ENCODE measurements at regions not wholly inside any gene's neighbourhood (a gene's known extent, or its start where the extent isn't known, plus 50 kb on each side); places are given as distances from the start of the nearest gene placed in this dataset.

- Histone ChIP-seq H2BK120ac (ENCODE audit: low read depth, low read length) (no peak overlapping the region), H4K91ac (ENCODE audit: insufficient read depth, low read depth, low read length) (no peak overlapping the region), H2AK5ac (ENCODE audit: low read depth, low read length) (no peak overlapping the region), H3K27me3 (ENCODE audit: control insufficient read depth, insufficient read depth, low read length) (no peaks in the 10 kb centered on the region), H4K20me1 (ENCODE audit: insufficient read depth, low read length) (no peaks in the 10 kb centered on the region), H3K9ac (ENCODE audit: low read depth, low read length) (no peak overlapping the region), H3K4me2 (ENCODE audit: low read depth, low read length) (no peak overlapping the region), H3K4ac (ENCODE audit: low read depth, low read length) (no peak overlapping the region), H2BK5ac (ENCODE audit: low read depth, low read length, poor library complexity, severe bottlenecking) (no peak overlapping the region), H2BK15ac (ENCODE audit: low read depth, low read length) (no peak overlapping the region), H4K8ac (ENCODE audit: low read depth in 2 of 2, low read length in 2 of 2) (no peak overlapping the region), H3K14ac (replicated peaks; ENCODE audit: low read depth, low read length) (no peak overlapping the region), H3K23ac (ENCODE audit: low read depth, low read length) (no peak overlapping the region), H3K9me3 (ENCODE audit: control insufficient read depth, insufficient read depth, low read length) (no peaks in the 10 kb centered on the region), H3K4me3 (ENCODE audit: insufficient read depth, low read depth, low read length) (no peak overlapping the region), H2AFZ (replicated peaks; ENCODE audit: low read length, poor library complexity) (no peak overlapping the region), H3K79me1 (ENCODE audit: low read depth in 1 of 2, low read length in 2 of 2) (no peaks in the 10 kb centered on the region), H3K18ac (ENCODE audit: low read depth, low read length) (no peak overlapping the region), H3K9me1 (ENCODE audit: insufficient read depth, low read length) (no peaks in the 10 kb centered on the region), H3K36me3 (ENCODE audit: control insufficient read depth, insufficient read depth, low read length) (no peaks in the 10 kb centered on the region), H3K56ac (ENCODE audit: extremely low read depth, insufficient read depth, low read length) (no peak overlapping the region), H3K27ac (ENCODE audit: insufficient read depth, low read length) (no peak overlapping the region), H2AK9ac (replicated peaks; ENCODE audit: low read depth, low read length, poor library complexity) (no peak overlapping the region), H4K5ac (ENCODE audit: low read depth, low read length) (no peak overlapping the region), H2BK20ac (ENCODE audit: low read depth, low read length) (no peak overlapping the region), H3K4me1 (ENCODE audit: control insufficient read depth, insufficient read depth, low read length) (no peaks in the 10 kb centered on the region; the same call in 1 of the 2 replicates)
- in situ Hi-C loops (cut with MboI; ENCODE audit: low sequenced_read_pairs): no loop called here
- dilution Hi-C loops (cut with HindIII; ENCODE audit: low sequenced_read_pairs, unreplicated experiment): no loop called here
- intact Hi-C loops (cut with micrococcal nuclease): no loop called here
- DNase-seq (no peak), ATAC-seq (ENCODE audit: low read depth) (no peak; the same call in 1 of the 2 replicates)
- 48% methylated on average over 3 of the region's 3 CpGs; no CpG with 5 or more reads in 1 of the 2 experiments for WGBS, 2 experiments (ENCODE audit: extremely low coverage in 2 of 2, insufficient read length in 1 of 2)
- ChIA-PET POLR2A (ENCODE audit: unreplicated experiment) (no interaction called here), CTCF (no interaction called here)
- no peak for TF ChIP-seq MAZ (IDR thresholded peaks at IDR 0.05; ENCODE audit: borderline replicate concordance, low read depth, low read length)
- no peak for TF ChIP-seq RCOR1 (IDR thresholded peaks at IDR 0.05; ENCODE audit: insufficient replicate concordance, low read length)
- TF ChIP-seq NFE2L2 (IDR thresholded peaks at IDR 0.05; ENCODE audit: low read depth, low read length): no peak
- no peak for TF ChIP-seq POLR2A (IDR thresholded peaks at IDR 0.05; ENCODE audit: low read depth, low read length)
- no peak for TF ChIP-seq RAD21 (IDR thresholded peaks at IDR 0.05; ENCODE audit: low read length)
- no peak for TF ChIP-seq SMC3 (IDR thresholded peaks at IDR 0.05; ENCODE audit: low read depth, low read length)
- TF ChIP-seq ELK1 (IDR thresholded peaks at IDR 0.05; ENCODE audit: borderline replicate concordance, low read depth, low read length): no peak
- TF ChIP-seq MXI1 (IDR thresholded peaks at IDR 0.05; ENCODE audit: borderline replicate concordance, low read depth, low read length): no peak
- no peak for TF ChIP-seq FOS (IDR thresholded peaks at IDR 0.05; ENCODE audit: low read depth, low read length)
- TF ChIP-seq CEBPB (IDR thresholded peaks at IDR 0.05; ENCODE audit: low read depth, low read length): no peak
- no peak for TF ChIP-seq BHLHE40 (IDR thresholded peaks at IDR 0.05; ENCODE audit: low read depth, low read length)
- no peak for TF ChIP-seq USF2 (IDR thresholded peaks at IDR 0.05; ENCODE audit: low read depth, low read length)
- TF ChIP-seq RFX5 (IDR thresholded peaks at IDR 0.05; ENCODE audit: low read depth, low read length): no peak
- TF ChIP-seq CTCF (conservative IDR thresholded peaks at IDR 0.05; ENCODE audit: low read depth, low read length): no peak
- TF ChIP-seq MAFK (IDR thresholded peaks at IDR 0.05; ENCODE audit: low read depth, low read length): no peak
- TF ChIP-seq CHD1 (IDR thresholded peaks at IDR 0.05; ENCODE audit: low read depth, low read length): no peak
- BruUV-seq (replicated peaks): no TSS peak
Observed at GRCh38 chr9:107869111-107869510, 379.5 kb upstream of the KLF4 start.
